RWPE1 (cell line): ENCODE measurements at regions not wholly inside any gene's neighbourhood (a gene's known extent, or its start where the extent isn't known, plus 50 kb on each side); places are given as distances from the start of the nearest gene placed in this dataset.

ENCODE experiments used
- CTCF ChIA-PET: fragments of 350-600 bp; sonication (Branson Sonifier 250); formaldehyde crosslinking; extraction: SDS; loops from one replicate; lab custom pipeline; 2021; lab: Yijun Ruan, JAX
- POLR2A ChIA-PET: fragments of 400-600 bp; formaldehyde crosslinking; extraction: SDS; loops from one replicate; lab custom pipeline; 2020; ENCODE audit warnings: antibody characterized with exemption; ENCODE audit not compliant: low non-redundant PET; lab: Yijun Ruan, JAX
- DNase-seq: peaks from one replicate; pipeline ENCODE4 v3.0.0; 2012; ENCODE audit warnings: low spot score
- H3K27ac ChIP-seq: fragments of 450-650 bp; 2 replicates; pipeline ENCODE4 v1.5.1; 2017
- TF ChIP-seq, protein P1 (sequence below): fragments of 450-650 bp; conservative IDR thresholded peaks from 2 replicates; pipeline ENCODE4 v1.5.1; 2017; ENCODE audit warnings: low read depth, mild to moderate bottlenecking

GRCh38 chr7:121752706-121753105 is 120.3 kb upstream of the PTPRZ1 start:
- DNase-seq: no peak
- no peak overlapping the region for H3K27ac ChIP-seq
- ChIA-PET POLR2A (no interaction called here), CTCF (no interaction called here)
- TF ChIP-seq, protein P1, sequence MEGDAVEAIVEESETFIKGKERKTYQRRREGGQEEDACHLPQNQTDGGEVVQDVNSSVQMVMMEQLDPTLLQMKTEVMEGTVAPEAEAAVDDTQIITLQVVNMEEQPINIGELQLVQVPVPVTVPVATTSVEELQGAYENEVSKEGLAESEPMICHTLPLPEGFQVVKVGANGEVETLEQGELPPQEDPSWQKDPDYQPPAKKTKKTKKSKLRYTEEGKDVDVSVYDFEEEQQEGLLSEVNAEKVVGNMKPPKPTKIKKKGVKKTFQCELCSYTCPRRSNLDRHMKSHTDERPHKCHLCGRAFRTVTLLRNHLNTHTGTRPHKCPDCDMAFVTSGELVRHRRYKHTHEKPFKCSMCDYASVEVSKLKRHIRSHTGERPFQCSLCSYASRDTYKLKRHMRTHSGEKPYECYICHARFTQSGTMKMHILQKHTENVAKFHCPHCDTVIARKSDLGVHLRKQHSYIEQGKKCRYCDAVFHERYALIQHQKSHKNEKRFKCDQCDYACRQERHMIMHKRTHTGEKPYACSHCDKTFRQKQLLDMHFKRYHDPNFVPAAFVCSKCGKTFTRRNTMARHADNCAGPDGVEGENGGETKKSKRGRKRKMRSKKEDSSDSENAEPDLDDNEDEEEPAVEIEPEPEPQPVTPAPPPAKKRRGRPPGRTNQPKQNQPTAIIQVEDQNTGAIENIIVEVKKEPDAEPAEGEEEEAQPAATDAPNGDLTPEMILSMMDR: peak; percentile 20; the same call in 1 of the 2 replicates

- ChIA-PET POLR2A (no interaction called here), CTCF (no interaction called here)
- DNase-seq: no peak
- no peak overlapping the region for H3K27ac ChIP-seq
- TF ChIP-seq, protein P1: no peak
Measured at GRCh38 chr7:121748546-121748945, 124.4 kb upstream of the PTPRZ1 start.

DNA sequence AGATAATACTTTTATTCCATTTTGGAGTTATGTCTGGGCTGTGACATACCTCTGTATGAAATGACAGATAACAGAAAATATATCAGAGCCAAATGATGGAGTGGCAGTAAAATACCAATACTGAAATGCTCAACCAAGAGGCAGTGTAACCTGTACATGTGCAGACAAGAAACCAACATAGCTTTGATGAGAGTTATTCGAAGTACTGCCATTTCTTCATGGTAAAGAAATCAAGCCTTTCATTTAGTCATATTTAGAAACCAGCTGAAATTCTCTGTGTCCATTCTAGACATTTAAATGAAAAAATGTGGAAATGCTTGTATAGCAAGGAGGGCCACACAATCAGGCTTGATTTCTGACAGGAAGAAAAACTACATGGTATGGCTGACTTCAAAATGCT is 127.1 kb upstream of the PTPRZ1 start:
- TF ChIP-seq, protein P1: no peak
- H3K27ac ChIP-seq: no peak overlapping the region
- no peak for DNase-seq
- ChIA-PET CTCF (no interaction called here), POLR2A (no interaction called here)

DNA sequence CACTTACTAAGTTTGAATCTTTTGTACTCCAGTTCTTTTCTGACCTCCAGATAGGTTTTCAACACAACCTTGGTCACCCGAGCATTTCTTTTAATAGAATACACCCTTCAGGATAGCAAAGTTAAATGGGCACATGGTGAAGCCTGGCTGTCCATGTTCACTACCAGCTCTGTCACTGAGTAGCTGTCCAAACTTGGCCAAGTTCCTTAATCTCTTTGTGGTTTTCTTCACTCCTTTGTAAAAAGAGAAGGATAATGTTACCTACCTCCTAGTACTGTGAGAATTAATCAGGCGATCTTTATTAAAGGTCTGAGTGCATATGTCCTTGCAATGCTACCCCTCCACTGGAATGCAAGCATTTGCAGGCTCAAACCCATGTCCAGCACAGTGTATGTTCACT is 128.1 kb upstream of the PTPRZ1 start:
- ChIA-PET POLR2A (no interaction called here), CTCF (no interaction called here)
- no peak for DNase-seq
- H3K27ac ChIP-seq: no peak overlapping the region
- TF ChIP-seq, protein P1: no peak

DNA sequence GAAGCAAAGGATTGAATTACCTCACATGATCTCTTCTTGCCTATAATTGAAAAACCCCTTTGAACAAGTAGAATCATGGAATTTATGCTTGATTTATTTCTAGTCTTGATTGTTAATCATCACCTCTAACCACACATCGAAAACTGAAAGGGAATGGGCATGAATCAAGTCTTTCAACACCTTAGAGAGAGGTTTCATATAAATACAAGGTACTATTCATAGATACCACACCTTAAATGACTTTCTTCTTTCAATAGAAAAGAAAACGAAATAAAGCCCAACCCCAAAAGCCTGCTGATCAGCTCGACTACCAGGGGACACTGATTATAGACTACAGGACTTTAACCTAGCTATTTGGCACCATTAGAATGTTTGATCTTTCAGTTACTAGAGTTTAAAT is 128.6 kb upstream of the PTPRZ1 start:
- CTCF ChIA-PET: no interaction called here
- H3K27ac ChIP-seq: no peak overlapping the region
- POLR2A ChIA-PET: no interaction called here
- DNase-seq: peak; percentile 23
- TF ChIP-seq, protein P1: no peak

DNA sequence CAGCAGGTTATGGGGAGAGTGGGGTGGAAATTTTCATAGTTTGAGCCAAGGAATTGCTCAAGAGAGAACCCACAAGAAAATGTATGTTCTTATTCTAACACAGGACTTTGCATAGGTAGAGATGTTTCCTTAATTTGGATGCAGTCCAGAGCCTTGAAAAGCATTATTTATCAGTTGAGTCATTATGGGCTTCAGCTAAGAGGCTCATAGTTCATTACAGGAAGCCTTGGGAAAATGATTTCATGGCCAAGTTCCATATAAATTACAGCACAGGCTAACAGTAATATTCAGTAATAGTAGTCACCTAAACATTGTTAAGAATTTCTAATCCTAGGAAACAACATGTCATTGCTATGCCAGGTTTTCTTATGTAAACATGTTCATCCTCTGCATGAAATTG is 131.1 kb upstream of the PTPRZ1 start:
- ChIA-PET CTCF (no interaction called here), POLR2A (interaction anchor here (0.6 kb wide), 1 partner anchor 30 kb away, joined by 5 read pairs; no protein-coding TSS in a partner anchor)
- H3K27ac ChIP-seq: no peak overlapping the region
- TF ChIP-seq, protein P1: no peak
- DNase-seq: peak; percentile 57

GRCh38 chr7:121739465-121739864 is 133.5 kb upstream of the PTPRZ1 start:
- ChIA-PET CTCF (no interaction called here), POLR2A (no interaction called here)
- H3K27ac ChIP-seq: no peak overlapping the region
- TF ChIP-seq, protein P1: no peak
- no peak for DNase-seq
